ENCODE measurements at regions not wholly inside any gene's neighbourhood (a gene's known extent, or its start where the extent isn't known, plus 50 kb on each side); places are given as distances from the start of the nearest gene placed in this dataset.

DNA sequence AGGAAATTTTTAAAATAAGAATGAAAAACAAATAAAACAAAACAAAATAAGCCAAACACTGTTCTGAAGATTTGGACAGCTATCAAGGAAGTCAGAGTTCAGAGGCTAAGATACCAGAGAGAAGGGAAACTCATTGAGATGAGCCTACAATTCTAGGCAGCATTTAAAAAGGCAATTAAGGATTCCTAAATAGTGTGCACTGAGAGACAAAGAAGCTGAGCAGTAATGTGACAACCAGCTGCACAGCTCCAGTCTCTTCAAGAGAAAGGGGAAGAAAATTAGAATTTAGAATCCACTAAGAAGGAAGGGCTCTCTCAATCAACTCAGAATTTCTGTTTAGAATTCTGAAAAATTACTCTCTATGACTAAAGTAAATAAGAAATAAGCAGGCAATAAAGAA, 246.7 kb upstream of the COX7C start:
- DNase-seq (ENCODE audit: extremely low read depth in 1 of 4, low spot score in 3 of 4) = no peak

DNA sequence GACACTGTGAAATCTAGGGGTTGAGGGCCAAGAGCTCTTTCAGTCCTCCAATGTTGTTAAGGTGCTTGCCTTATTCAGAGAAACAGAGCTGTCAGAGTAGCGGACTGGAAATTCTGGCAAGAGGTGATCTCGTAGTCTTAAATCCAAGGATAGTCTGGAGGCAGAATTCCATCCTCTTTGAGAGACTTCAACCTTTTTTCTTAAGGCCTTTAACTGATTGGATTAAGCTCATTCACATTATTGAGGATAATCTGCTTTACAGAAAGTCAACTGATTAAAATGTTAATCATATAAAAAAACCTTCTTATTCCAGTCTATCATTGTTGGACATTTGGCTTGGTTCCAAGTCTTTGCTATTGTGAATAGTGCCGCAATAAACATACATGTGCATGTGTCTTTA, 243.1 kb upstream of the COX7C start:
- no peak overlapping the region for H3K9ac ChIP-seq (ENCODE audit: insufficient read depth in 1 of 2, low read depth in 2 of 2, low read length in 2 of 2)
- no peak overlapping the region for H3K27ac ChIP-seq (ENCODE audit: extremely low read depth, low read depth, low read length)
- WGBS (ENCODE audit: insufficient coverage, low coverage, missing lambda C conversion rate) = 26% methylated on average over 3 of the region's 3 CpGs
- H3K4me3 ChIP-seq = no peak overlapping the region
- no TSS peak for BruUV-seq (replicated peaks)
- DNase-seq (ENCODE audit: extremely low read depth in 1 of 4, low spot score in 3 of 4) = no peak
- no peaks in the 10 kb centered on the region for H3K4me1 ChIP-seq (replicated peaks in 1 of 2; ENCODE audit: control insufficient read depth in 2 of 2, insufficient read depth in 2 of 2, low read length in 2 of 2)
- H4K20me1 ChIP-seq (replicated peaks; ENCODE audit: control insufficient read depth, insufficient read depth, low read length) = no peaks in the 10 kb centered on the region
- no peak overlapping the region for H3K4me2 ChIP-seq (ENCODE audit: insufficient read depth, low read length)
- H3K36me3 ChIP-seq (ENCODE audit: control insufficient read depth, insufficient read depth, low read length) = no peaks in the 10 kb centered on the region
- ChIA-PET POLR2A (no interaction called here), CTCF (ENCODE audit: low intra/inter-chr PET ratio) (no interaction called here)
- no peak for ATAC-seq
- H3K27me3 ChIP-seq (ENCODE audit: control insufficient read depth in 2 of 2, insufficient read depth in 2 of 2, low read length in 2 of 2) = no peaks in the 10 kb centered on the region
- H3K9me1 ChIP-seq (ENCODE audit: control insufficient read depth, insufficient read depth, low read length) = no peaks in the 10 kb centered on the region
- TF ChIP-seq POLR3G (IDR thresholded peaks at IDR 0.05; ENCODE audit: extremely low read depth, insufficient read length, insufficient replicate concordance) = no peak
- TF ChIP-seq SAFB2 (IDR thresholded peaks at IDR 0.05; ENCODE audit: borderline replicate concordance, low read depth, low read length, severe bottlenecking) = no peak
- no peak for TF ChIP-seq ZNF717 (CRISPR knock-in tag; IDR thresholded peaks at IDR 0.05)
- TF ChIP-seq KDM4B (IDR thresholded peaks at IDR 0.05; ENCODE audit: borderline replicate concordance in 2 of 2, low read depth in 1 of 2) = no peak
- TF ChIP-seq ETS2 (tag; IDR thresholded peaks at IDR 0.05; ENCODE audit: borderline replicate concordance, poor library complexity, severe bottlenecking) = no peak
- TF ChIP-seq NFIC (IDR thresholded peaks at IDR 0.05) = peak; percentile 75
- TF ChIP-seq, protein P1, sequence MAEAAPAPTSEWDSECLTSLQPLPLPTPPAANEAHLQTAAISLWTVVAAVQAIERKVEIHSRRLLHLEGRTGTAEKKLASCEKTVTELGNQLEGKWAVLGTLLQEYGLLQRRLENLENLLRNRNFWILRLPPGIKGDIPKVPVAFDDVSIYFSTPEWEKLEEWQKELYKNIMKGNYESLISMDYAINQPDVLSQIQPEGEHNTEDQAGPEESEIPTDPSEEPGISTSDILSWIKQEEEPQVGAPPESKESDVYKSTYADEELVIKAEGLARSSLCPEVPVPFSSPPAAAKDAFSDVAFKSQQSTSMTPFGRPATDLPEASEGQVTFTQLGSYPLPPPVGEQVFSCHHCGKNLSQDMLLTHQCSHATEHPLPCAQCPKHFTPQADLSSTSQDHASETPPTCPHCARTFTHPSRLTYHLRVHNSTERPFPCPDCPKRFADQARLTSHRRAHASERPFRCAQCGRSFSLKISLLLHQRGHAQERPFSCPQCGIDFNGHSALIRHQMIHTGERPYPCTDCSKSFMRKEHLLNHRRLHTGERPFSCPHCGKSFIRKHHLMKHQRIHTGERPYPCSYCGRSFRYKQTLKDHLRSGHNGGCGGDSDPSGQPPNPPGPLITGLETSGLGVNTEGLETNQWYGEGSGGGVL (CRISPR knock-in tag; IDR thresholded peaks at IDR 0.05) = no peak
- no peaks in the 10 kb centered on the region for H3K9me3 ChIP-seq (replicated peaks; ENCODE audit: control insufficient read depth, insufficient read depth, low read depth, low read length)
- no peaks in the 10 kb centered on the region for H3K79me2 ChIP-seq (ENCODE audit: control insufficient read depth, insufficient read depth, low read length)
- H2AFZ ChIP-seq (ENCODE audit: low read depth, low read length) = no peak overlapping the region
- intact Hi-C loops (cut with micrococcal nuclease) (no loop called here), in situ Hi-C loops (cut with MboI) (no loop called here)
- FAIRE-seq = no peak

More for the DNA sequence above, 246.7 kb upstream of the COX7C start:
- in situ Hi-C loops (cut with MboI) = no loop called here
- FAIRE-seq = no peak
- no peaks in the 10 kb centered on the region for H3K27me3 ChIP-seq (ENCODE audit: control insufficient read depth in 2 of 2, insufficient read depth in 2 of 2, low read length in 2 of 2)
- no peak overlapping the region for H3K4me2 ChIP-seq (ENCODE audit: insufficient read depth, low read length)
- no peaks in the 10 kb centered on the region for H3K9me3 ChIP-seq (replicated peaks; ENCODE audit: control insufficient read depth, insufficient read depth, low read depth, low read length)
- no peak for ATAC-seq
- no peak overlapping the region for H3K27ac ChIP-seq (ENCODE audit: extremely low read depth, low read depth, low read length)
- H3K36me3 ChIP-seq (ENCODE audit: control insufficient read depth, insufficient read depth, low read length) = no peaks in the 10 kb centered on the region
- no peaks in the 10 kb centered on the region for H4K20me1 ChIP-seq (replicated peaks; ENCODE audit: control insufficient read depth, insufficient read depth, low read length)
- no peak overlapping the region for H3K9ac ChIP-seq (ENCODE audit: insufficient read depth in 1 of 2, low read depth in 2 of 2, low read length in 2 of 2)
- CTCF ChIA-PET (ENCODE audit: low intra/inter-chr PET ratio) = no interaction called here
- no peak overlapping the region for H3K4me3 ChIP-seq
- no peaks in the 10 kb centered on the region for H3K4me1 ChIP-seq (replicated peaks in 1 of 2; ENCODE audit: control insufficient read depth in 2 of 2, insufficient read depth in 2 of 2, low read length in 2 of 2)
- no peaks in the 10 kb centered on the region for H3K9me1 ChIP-seq (ENCODE audit: control insufficient read depth, insufficient read depth, low read length)
- intact Hi-C loops (cut with micrococcal nuclease) = no loop called here
- no peak overlapping the region for H2AFZ ChIP-seq (ENCODE audit: low read depth, low read length)
- BruUV-seq (replicated peaks) = no TSS peak
- no peaks in the 10 kb centered on the region for H3K79me2 ChIP-seq (ENCODE audit: control insufficient read depth, insufficient read depth, low read length)
- TF ChIP-seq SAFB (IDR thresholded peaks at IDR 0.05; ENCODE audit: borderline replicate concordance, low read depth, low read length) = no peak
- POLR2A ChIA-PET = no interaction called here
